Caco-2 (cell line): ENCODE measurements at regions not wholly inside any gene's neighbourhood (a gene's known extent, or its start where the extent isn't known, plus 50 kb on each side); places are given as distances from the start of the nearest gene placed in this dataset.

Source experiments
- BruUV-seq: library from RNA; stranded (reverse); fragments of 400-500 nt; replicated peaks from 2 replicates; lab custom pipeline; 2021; lab: Mats Ljungman, UMichigan
- CTCF ChIA-PET: fragments of 300-600 bp; sonication (Branson Sonifier 250); formaldehyde crosslinking; loops from one replicate; lab custom pipeline; 2022; ENCODE audit warnings: antibody characterized with exemption; lab: Charles Lee
- POLR2A ChIA-PET: fragments of 300-600 bp; sonication (Branson Sonifier 250); formaldehyde crosslinking; loops from one replicate; lab custom pipeline; 2022; ENCODE audit warnings: antibody characterized with exemption; lab: Charles Lee
- DNase-seq, 2 experiments: peaks; one replicate each; pipeline versions ENCODE4 v3.0.0 to v3.0.0-alpha.2; 2020 to 2022
- H3K27me3 ChIP-seq: replicated peaks from 2 replicates; pipeline ENCODE4 v1.6.0; 2011; ENCODE audit warnings: low read length; ENCODE audit not compliant: control insufficient read depth, insufficient read depth
- H3K36me3 ChIP-seq: 2 replicates; pipeline ENCODE4 v1.5.1; 2011; ENCODE audit warnings: low read length; ENCODE audit not compliant: control insufficient read depth, insufficient read depth
- H3K4me1 ChIP-seq: fragments of 250-450 bp; sonication (Bioruptor Pico); 2 replicates; pipeline ENCODE4 v1.5.1; 2020; ENCODE audit warnings: mild to moderate bottlenecking
- H3K4me3 ChIP-seq: 2 replicates; pipeline ENCODE4 v1.5.1; 2011; ENCODE audit warnings: low read depth, mild to moderate bottlenecking, control low read depth, low read length
- H3K9me3 ChIP-seq: fragments of 250-450 bp; sonication (Bioruptor Pico); 2 replicates; pipeline ENCODE4 v1.5.1; 2020; ENCODE audit warnings: mild to moderate bottlenecking, moderate library complexity
- H3K27ac Mint-ChIP-seq: one replicate; pipeline ENCODE4 v1.8.0; 2022; ENCODE audit warnings: mixed read lengths; ENCODE audit not compliant: unreplicated experiment
- H3K27me3 Mint-ChIP-seq: one replicate; pipeline ENCODE4 v1.8.0; 2022; ENCODE audit warnings: mixed read lengths; ENCODE audit not compliant: insufficient read depth, unreplicated experiment
- H3K36me3 Mint-ChIP-seq: one replicate; pipeline ENCODE4 v1.8.0; 2022; ENCODE audit warnings: mild to moderate bottlenecking, mixed read lengths; ENCODE audit not compliant: insufficient read depth, unreplicated experiment
- H3K4me1 Mint-ChIP-seq: one replicate; pipeline ENCODE4 v1.8.0; 2022; ENCODE audit warnings: low read depth, mixed read lengths; ENCODE audit not compliant: unreplicated experiment
- H3K4me3 Mint-ChIP-seq: one replicate; pipeline ENCODE4 v1.8.0; 2022; ENCODE audit warnings: mild to moderate bottlenecking, moderate library complexity, mixed read lengths; ENCODE audit not compliant: unreplicated experiment
- H3K9me3 Mint-ChIP-seq: one replicate; pipeline ENCODE4 v1.8.0; 2022; ENCODE audit warnings: mixed read lengths; ENCODE audit not compliant: unreplicated experiment
- intact Hi-C: fragments of 100-400 bp; cut with micrococcal nuclease; formaldehyde crosslinking; loops from one replicate; pipeline ENCODE4 v1.10.0; 2022; ENCODE audit not compliant: unreplicated experiment
- TF ChIP-seq, protein P1 (sequence below), 2 experiments: fragments of 200-600 bp in 1 of 2; IDR thresholded peaks; 1 replicate in 1 of 2; 2 replicates in 1 of 2; pipeline versions ENCODE4 v1.5.1 to v1.8.0; 2011 to 2022; ENCODE audit warnings: antibody characterized with exemption in 1 of 2, control low read depth in 1 of 2, inconsistent platforms in 1 of 2, low read depth in 1 of 2, low read length in 1 of 2, mild to moderate bottlenecking in 1 of 2, moderate library complexity in 1 of 2; ENCODE audit not compliant: insufficient read depth in 1 of 2, severe bottlenecking in 1 of 2, unreplicated experiment in 1 of 2

DNA sequence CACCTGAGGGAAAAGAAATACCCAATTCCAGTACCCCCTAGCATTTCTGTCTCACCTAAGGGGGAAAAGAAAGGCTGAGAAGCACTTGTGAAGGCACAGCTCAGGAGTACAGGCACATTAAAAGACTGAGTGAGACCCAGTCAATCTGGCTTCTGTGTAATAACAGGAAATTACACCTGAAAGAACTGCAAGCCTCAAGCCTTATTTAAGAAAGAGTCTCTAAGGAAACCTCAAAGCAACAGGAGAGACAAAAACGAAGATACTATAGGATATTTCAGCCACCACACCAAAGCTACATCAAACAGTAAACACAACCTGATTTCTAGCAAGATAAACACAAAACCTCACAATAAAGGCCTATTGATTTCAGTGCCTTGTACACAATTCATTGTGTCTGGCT, 69.6 kb upstream of the CDK1 start:
- H3K36me3 Mint-ChIP-seq: no peaks in the 10 kb centered on the region
- CTCF ChIA-PET: no interaction called here
- H3K27me3 Mint-ChIP-seq: no peaks in the 10 kb centered on the region

DNA sequence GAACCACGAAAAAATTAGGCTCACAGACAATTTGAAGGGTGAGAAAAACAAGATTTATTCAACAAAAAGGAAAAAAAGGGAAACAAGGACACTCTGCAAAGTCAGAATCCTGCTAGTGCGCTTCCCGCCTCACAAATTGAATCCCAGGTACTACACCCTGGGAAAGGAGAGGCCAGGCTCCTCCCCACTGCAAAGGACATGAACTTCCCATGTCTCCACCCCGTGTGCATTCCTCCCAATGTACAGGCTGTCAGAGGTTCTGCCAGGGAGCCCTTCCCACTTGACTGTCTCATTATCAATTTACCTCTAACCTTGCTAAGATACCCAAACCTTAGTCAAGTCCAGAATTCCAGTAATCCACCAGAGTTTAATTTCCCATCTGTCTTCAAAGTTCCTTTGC, 70.4 kb upstream of the CDK1 start:
- H3K27me3 ChIP-seq: no peaks in the 10 kb centered on the region
- no peak overlapping the region for H3K4me3 Mint-ChIP-seq
- DNase-seq: no peak
- peaks cover 10% of the 10 kb centered on the region for H3K9me3 ChIP-seq
- TF ChIP-seq, protein P1, sequence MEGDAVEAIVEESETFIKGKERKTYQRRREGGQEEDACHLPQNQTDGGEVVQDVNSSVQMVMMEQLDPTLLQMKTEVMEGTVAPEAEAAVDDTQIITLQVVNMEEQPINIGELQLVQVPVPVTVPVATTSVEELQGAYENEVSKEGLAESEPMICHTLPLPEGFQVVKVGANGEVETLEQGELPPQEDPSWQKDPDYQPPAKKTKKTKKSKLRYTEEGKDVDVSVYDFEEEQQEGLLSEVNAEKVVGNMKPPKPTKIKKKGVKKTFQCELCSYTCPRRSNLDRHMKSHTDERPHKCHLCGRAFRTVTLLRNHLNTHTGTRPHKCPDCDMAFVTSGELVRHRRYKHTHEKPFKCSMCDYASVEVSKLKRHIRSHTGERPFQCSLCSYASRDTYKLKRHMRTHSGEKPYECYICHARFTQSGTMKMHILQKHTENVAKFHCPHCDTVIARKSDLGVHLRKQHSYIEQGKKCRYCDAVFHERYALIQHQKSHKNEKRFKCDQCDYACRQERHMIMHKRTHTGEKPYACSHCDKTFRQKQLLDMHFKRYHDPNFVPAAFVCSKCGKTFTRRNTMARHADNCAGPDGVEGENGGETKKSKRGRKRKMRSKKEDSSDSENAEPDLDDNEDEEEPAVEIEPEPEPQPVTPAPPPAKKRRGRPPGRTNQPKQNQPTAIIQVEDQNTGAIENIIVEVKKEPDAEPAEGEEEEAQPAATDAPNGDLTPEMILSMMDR (IDR thresholded peaks at IDR 0.05; ENCODE audit: insufficient read depth in 1 of 2, low read depth in 1 of 2, low read length in 1 of 2, severe bottlenecking in 1 of 2, unreplicated experiment in 1 of 2): no peak
- peaks cover 42% of the 10 kb centered on the region for H3K4me1 ChIP-seq
- H3K36me3 ChIP-seq: no peaks in the 10 kb centered on the region
- H3K9me3 Mint-ChIP-seq: peaks cover 22% of the 10 kb centered on the region
- H3K27me3 Mint-ChIP-seq: no peaks in the 10 kb centered on the region
- POLR2A ChIA-PET: no interaction called here
- H3K4me1 Mint-ChIP-seq: peaks cover 43% of the 10 kb centered on the region
- H3K27ac Mint-ChIP-seq: no peak overlapping the region
- BruUV-seq: no TSS peak
- H3K36me3 Mint-ChIP-seq: no peaks in the 10 kb centered on the region
- CTCF ChIA-PET: no interaction called here
- intact Hi-C loops: no loop called here
- no peak overlapping the region for H3K4me3 ChIP-seq

More for the DNA sequence above, 69.6 kb upstream of the CDK1 start:
- intact Hi-C loops: no loop called here
- H3K36me3 ChIP-seq: no peaks in the 10 kb centered on the region
- Mint-ChIP-seq H3K9me3 (peaks cover 29% of the 10 kb centered on the region), H3K27ac (no peak overlapping the region), H3K4me3 (no peak overlapping the region), H3K4me1 (peaks cover 35% of the 10 kb centered on the region)
- peaks cover 34% of the 10 kb centered on the region for H3K4me1 ChIP-seq
- H3K9me3 ChIP-seq: peaks cover 13% of the 10 kb centered on the region
- BruUV-seq: no TSS peak
- TF ChIP-seq, protein P1 (IDR thresholded peaks at IDR 0.05; ENCODE audit: insufficient read depth in 1 of 2, low read depth in 1 of 2, low read length in 1 of 2, severe bottlenecking in 1 of 2, unreplicated experiment in 1 of 2): no peak
- POLR2A ChIA-PET: no interaction called here
- no peaks in the 10 kb centered on the region for H3K27me3 ChIP-seq
- no peak overlapping the region for H3K4me3 ChIP-seq
- no peak for DNase-seq

DNA sequence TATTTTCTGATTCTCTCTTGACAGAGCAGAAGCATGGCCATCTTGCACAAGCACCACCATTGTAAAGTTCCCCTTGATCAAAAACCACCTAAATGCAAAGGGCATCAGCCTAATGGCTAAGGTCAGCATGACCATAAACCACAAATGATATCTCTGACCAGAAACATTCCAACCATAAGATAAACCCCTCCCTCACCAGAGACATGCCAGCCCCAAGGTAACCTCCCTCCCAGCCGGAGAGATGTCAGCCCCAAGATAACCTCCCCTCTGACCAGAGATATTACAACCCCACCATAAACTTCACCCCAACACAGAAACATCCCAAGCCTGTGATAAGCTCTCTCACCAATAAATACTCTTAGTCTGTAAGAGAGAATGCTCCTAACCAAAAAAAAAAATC, 72.1 kb upstream of the CDK1 start:
- peak overlapping the region; percentile 86 for H3K27ac Mint-ChIP-seq
- TF ChIP-seq, protein P1 (IDR thresholded peaks at IDR 0.05; ENCODE audit: insufficient read depth in 1 of 2, low read depth in 1 of 2, low read length in 1 of 2, severe bottlenecking in 1 of 2, unreplicated experiment in 1 of 2): no peak
- POLR2A ChIA-PET: no interaction called here

More for the DNA sequence above, 72.1 kb upstream of the CDK1 start:
- Mint-ChIP-seq H3K4me1 (peaks cover 50% of the 10 kb centered on the region), H3K27me3 (no peaks in the 10 kb centered on the region), H3K4me3 (peak overlapping the region; percentile 20), H3K9me3 (peaks cover 16% of the 10 kb centered on the region), H3K36me3 (no peaks in the 10 kb centered on the region)
- intact Hi-C loops: no loop called here
- H3K4me1 ChIP-seq: peaks cover 47% of the 10 kb centered on the region
- peak; percentile 20 to 78 for DNase-seq
- peaks cover 7% of the 10 kb centered on the region for H3K9me3 ChIP-seq
- no peak overlapping the region for H3K4me3 ChIP-seq
- no TSS peak for BruUV-seq
- CTCF ChIA-PET: no interaction called here
- H3K36me3 ChIP-seq: no peaks in the 10 kb centered on the region
- H3K27me3 ChIP-seq: no peaks in the 10 kb centered on the region
